Keratinocyte (primary cell): ENCODE measurements at regions not wholly inside any gene's neighbourhood (a gene's known extent, or its start where the extent isn't known, plus 50 kb on each side); places are given as distances from the start of the nearest gene placed in this dataset.

Experiments
- DNase-seq: peaks from one replicate; pipeline ENCODE4 v3.0.0-alpha.2; 2011; ENCODE audit warnings: low read depth, missing footprints, low spot score
- FAIRE-seq: peaks from 2 replicates; lab custom pipeline; 2011; peaks lifted over from hg19 to GRCh38; lab: Jason Lieb, UNC
- H2AFZ ChIP-seq: 2 replicates; pipeline ENCODE4 v1.6.0; 2012; ENCODE audit warnings: low read length, control low read depth, inconsistent platforms; ENCODE audit not compliant: control insufficient read depth
- H3K27ac ChIP-seq: 2 replicates; pipeline ENCODE4 v1.5.1; 2011; ENCODE audit warnings: low read length; ENCODE audit not compliant: control insufficient read depth, insufficient read depth
- H3K27me3 ChIP-seq: 3 replicates; pipeline ENCODE4 v1.6.0; 2011; ENCODE audit warnings: low read length; ENCODE audit not compliant: control insufficient read depth, insufficient read depth; ENCODE audit errors: extremely low read depth
- H3K36me3 ChIP-seq, 2 experiments: 2 replicates in 1 of 2; 3 replicates in 1 of 2; pipeline ENCODE4 v1.5.1; 2011; ENCODE audit warnings: low read length in 2 of 2, mild to moderate bottlenecking in 1 of 2; ENCODE audit not compliant: control insufficient read depth in 2 of 2, insufficient read depth in 2 of 2; ENCODE audit errors: extremely low read depth in 1 of 2
- H3K4me1 ChIP-seq: 3 replicates; pipeline ENCODE4 v1.5.1; 2011; ENCODE audit warnings: low read length; ENCODE audit not compliant: control insufficient read depth, insufficient read depth; ENCODE audit errors: extremely low read depth
- H3K4me2 ChIP-seq: 3 replicates; pipeline ENCODE4 v1.6.0; 2011; ENCODE audit warnings: low read depth, low read length; ENCODE audit not compliant: control insufficient read depth, insufficient read depth; ENCODE audit errors: extremely low read depth
- H3K4me3 ChIP-seq, 3 experiments: fragments of 200-600 bp in 1 of 3; sonication (generic) in 1 of 3; 2 replicates in 2 of 3; 3 replicates in 1 of 3; pipeline ENCODE4 v1.5.1; 2011 to 2016; ENCODE audit warnings: low read length in 3 of 3, mild to moderate bottlenecking in 3 of 3, control low read depth in 2 of 3, inconsistent platforms in 1 of 3, low read depth in 1 of 3, mixed read lengths in 1 of 3, mixed run types in 1 of 3, moderate library complexity in 1 of 3; ENCODE audit not compliant: control insufficient read depth in 2 of 3, insufficient read depth in 2 of 3; ENCODE audit errors: extremely low read depth in 1 of 3
- H3K79me2 ChIP-seq: 2 replicates; pipeline ENCODE4 v1.6.0; 2012; ENCODE audit warnings: low read length; ENCODE audit not compliant: control insufficient read depth, insufficient read depth
- H3K9ac ChIP-seq: 3 replicates; pipeline ENCODE4 v1.6.0; 2011; ENCODE audit warnings: low read length; ENCODE audit not compliant: control insufficient read depth, insufficient read depth; ENCODE audit errors: extremely low read depth
- H3K9me1 ChIP-seq: 3 replicates; pipeline ENCODE4 v1.6.0; 2011; ENCODE audit warnings: low read length; ENCODE audit not compliant: control insufficient read depth, insufficient read depth; ENCODE audit errors: extremely low read depth
- H3K9me3 ChIP-seq: 2 replicates; pipeline ENCODE4 v1.5.1; 2012; ENCODE audit warnings: low read depth, low read length; ENCODE audit not compliant: control insufficient read depth
- H4K20me1 ChIP-seq: 3 replicates; pipeline ENCODE4 v1.6.0; 2011; ENCODE audit warnings: low read length; ENCODE audit not compliant: control insufficient read depth, insufficient read depth; ENCODE audit errors: extremely low read depth
- CTCF ChIP-seq, 3 experiments: IDR thresholded peaks in 1 of 3; conservative IDR thresholded peaks in 1 of 3; optimal IDR thresholded peaks in 1 of 3; 2 replicates in 2 of 3; 3 replicates in 1 of 3; pipeline versions ENCODE3 to v1.5.1; 2011; ENCODE audit warnings: low read length in 3 of 3, mild to moderate bottlenecking in 3 of 3, moderate library complexity in 2 of 3, control low read depth in 1 of 3, inconsistent platforms in 1 of 3; ENCODE audit not compliant: insufficient read depth in 2 of 3; ENCODE audit errors: extremely low read depth in 1 of 3
- EZH2 ChIP-seq: IDR thresholded peaks from one replicate; pipeline ENCODE4 v1.6.1; 2012; ENCODE audit warnings: inconsistent platforms, mild to moderate bottlenecking, low read length, moderate library complexity
- dilution Hi-C: fragments of 300-500 bp; cut with MboI; formaldehyde crosslinking; loops from one replicate; pipeline ENCODE4 v1.7.0; 2020; ENCODE audit warnings: low sequenced_read_pairs; ENCODE audit not compliant: extremely low pct_ligation_motif_present

- FAIRE-seq: no peak
- Histone ChIP-seq H3K4me1 (no peaks in the 10 kb centered on the region), H3K4me3 (no peak overlapping the region), H3K27me3 (peaks cover 15% of the 10 kb centered on the region), H3K4me2 (no peak overlapping the region), H3K9me1 (no peaks in the 10 kb centered on the region), H3K9me3 (no peaks in the 10 kb centered on the region), H3K79me2 (no peaks in the 10 kb centered on the region), H4K20me1 (no peaks in the 10 kb centered on the region), H3K9ac (no peak overlapping the region), H3K27ac (no peak overlapping the region), H3K36me3 (no peaks in the 10 kb centered on the region), H2AFZ (no peak overlapping the region)
- TF ChIP-seq CTCF (optimal IDR thresholded peaks at IDR 0.05 in 1 of 3, IDR thresholded peaks at IDR 0.05 in 1 of 3, conservative IDR thresholded peaks at IDR 0.05 in 1 of 3; ENCODE audit: extremely low read depth in 1 of 3, insufficient read depth in 2 of 3, low read length in 3 of 3) (no peak), EZH2 (no peak)
- dilution Hi-C loops: no loop called here
- no peak for DNase-seq
Observed at GRCh38 chr4:41373221-41373620, 116.5 kb downstream of the UCHL1 start.

GRCh38 chr4:41374490-41374889 lies 117.8 kb downstream of the UCHL1 start:
- Histone ChIP-seq H3K9me3 (no peaks in the 10 kb centered on the region), H3K27ac (no peak overlapping the region), H3K4me2 (no peak overlapping the region), H4K20me1 (no peaks in the 10 kb centered on the region), H3K79me2 (no peaks in the 10 kb centered on the region), H3K36me3 (no peaks in the 10 kb centered on the region), H3K9me1 (no peaks in the 10 kb centered on the region), H3K4me1 (no peaks in the 10 kb centered on the region), H2AFZ (no peak overlapping the region), H3K27me3 (peaks cover 10% of the 10 kb centered on the region), H3K9ac (no peak overlapping the region), H3K4me3 (no peak overlapping the region)
- no peak for DNase-seq
- no peak for TF ChIP-seq EZH2
- TF ChIP-seq CTCF (optimal IDR thresholded peaks at IDR 0.05 in 1 of 3, IDR thresholded peaks at IDR 0.05 in 1 of 3, conservative IDR thresholded peaks at IDR 0.05 in 1 of 3; ENCODE audit: extremely low read depth in 1 of 3, insufficient read depth in 2 of 3, low read length in 3 of 3): no peak
- FAIRE-seq: no peak
- dilution Hi-C loops: no loop called here
